ENCODE measurements at regions not wholly inside any gene's neighbourhood (a gene's known extent, or its start where the extent isn't known, plus 50 kb on each side); places are given as distances from the start of the nearest gene placed in this dataset.

DNA sequence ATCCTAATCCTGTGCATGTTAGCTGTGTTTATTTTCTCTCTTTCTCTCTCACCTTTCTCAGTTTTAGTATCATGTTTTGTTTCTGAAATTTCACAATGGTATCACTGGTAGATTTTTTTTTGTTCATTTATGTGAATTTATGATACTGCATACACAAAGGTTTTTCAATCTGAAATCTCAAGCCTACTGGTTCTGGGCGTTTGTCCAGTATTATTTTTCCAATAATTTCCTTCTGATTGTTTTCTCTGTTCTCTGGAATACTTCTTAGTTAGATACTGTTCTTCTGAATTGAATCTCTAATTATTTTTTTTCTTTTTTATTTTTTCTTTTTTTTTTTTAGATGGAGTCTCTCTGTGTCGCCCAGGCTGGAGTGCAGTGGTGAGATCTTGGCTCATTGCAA, 96.2 kb upstream of the TMEM72 start:
- DNase-seq (ENCODE audit: extremely low read depth, low read depth) = no peak
- TF ChIP-seq, protein P1, sequence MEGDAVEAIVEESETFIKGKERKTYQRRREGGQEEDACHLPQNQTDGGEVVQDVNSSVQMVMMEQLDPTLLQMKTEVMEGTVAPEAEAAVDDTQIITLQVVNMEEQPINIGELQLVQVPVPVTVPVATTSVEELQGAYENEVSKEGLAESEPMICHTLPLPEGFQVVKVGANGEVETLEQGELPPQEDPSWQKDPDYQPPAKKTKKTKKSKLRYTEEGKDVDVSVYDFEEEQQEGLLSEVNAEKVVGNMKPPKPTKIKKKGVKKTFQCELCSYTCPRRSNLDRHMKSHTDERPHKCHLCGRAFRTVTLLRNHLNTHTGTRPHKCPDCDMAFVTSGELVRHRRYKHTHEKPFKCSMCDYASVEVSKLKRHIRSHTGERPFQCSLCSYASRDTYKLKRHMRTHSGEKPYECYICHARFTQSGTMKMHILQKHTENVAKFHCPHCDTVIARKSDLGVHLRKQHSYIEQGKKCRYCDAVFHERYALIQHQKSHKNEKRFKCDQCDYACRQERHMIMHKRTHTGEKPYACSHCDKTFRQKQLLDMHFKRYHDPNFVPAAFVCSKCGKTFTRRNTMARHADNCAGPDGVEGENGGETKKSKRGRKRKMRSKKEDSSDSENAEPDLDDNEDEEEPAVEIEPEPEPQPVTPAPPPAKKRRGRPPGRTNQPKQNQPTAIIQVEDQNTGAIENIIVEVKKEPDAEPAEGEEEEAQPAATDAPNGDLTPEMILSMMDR (IDR thresholded peaks at IDR 0.05; ENCODE audit: low read depth, low read length) = no peak

DNA sequence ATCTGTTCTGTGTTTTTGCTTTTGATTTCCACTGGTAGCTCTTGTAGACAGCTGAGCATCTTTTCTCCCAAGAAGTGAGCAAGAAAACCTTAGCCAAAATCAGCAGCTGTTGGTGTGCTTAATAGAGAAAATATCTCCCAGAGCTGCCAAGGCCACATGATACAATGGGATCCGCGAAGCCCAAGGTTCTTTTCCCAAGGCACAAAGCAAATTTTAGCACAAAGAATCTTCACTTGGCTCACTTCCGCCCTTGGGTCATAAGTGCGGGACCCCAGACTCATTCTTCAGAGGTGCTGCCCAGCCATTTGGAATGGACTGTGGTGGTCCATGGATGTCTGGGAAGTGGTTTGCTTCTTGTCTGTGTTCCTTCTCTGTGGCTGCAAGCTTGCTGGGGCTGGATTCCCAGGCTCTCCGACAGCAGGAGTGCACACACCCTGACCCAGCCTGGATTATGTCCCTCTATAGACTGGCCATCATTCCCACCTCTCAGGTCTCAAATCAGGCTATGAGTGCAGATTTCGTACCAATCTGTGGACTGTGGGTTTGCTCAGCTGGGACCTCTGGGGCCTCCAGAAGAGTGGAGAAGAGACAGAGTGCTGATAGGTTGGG, 93.0 kb upstream of the TMEM72 start:
- DNase-seq (ENCODE audit: extremely low read depth, low read depth) = no peak
- TF ChIP-seq, protein P1 (IDR thresholded peaks at IDR 0.05; ENCODE audit: low read depth, low read length) = no peak

- no peak for DNase-seq (ENCODE audit: extremely low read depth, low read depth)
Measured at GRCh38 chr10:44818701-44819127, 92.4 kb upstream of the TMEM72 start.

DNA sequence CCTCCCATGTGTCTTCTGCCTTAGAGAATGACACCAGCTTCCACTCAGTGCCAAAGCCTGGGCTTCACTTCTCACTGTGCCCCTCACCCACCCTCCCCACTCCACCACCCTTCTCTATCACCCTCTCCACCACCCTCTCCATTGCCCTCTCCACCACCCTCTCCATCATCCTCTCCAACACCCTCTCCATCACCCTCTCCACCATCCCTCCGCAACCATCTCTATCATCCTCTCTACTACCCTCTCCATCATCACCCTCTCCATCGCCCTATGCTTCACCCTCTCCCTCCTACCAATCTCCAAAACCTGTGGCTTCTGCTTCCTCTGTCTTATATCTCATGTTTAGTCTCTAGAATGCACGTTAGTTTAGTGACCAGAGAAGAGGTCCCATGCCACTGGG, 91.0 kb upstream of the TMEM72 start:
- DNase-seq (ENCODE audit: extremely low read depth, low read depth) = no peak
- TF ChIP-seq, protein P1 (IDR thresholded peaks at IDR 0.05; ENCODE audit: low read depth, low read length) = no peak

More at GRCh38 chr10:44818701-44819127, 92.4 kb upstream of the TMEM72 start:
- TF ChIP-seq, protein P1 (IDR thresholded peaks at IDR 0.05; ENCODE audit: low read depth, low read length) = no peak

- no peak for DNase-seq (ENCODE audit: extremely low read depth, low read depth)
- TF ChIP-seq, protein P1 (IDR thresholded peaks at IDR 0.05; ENCODE audit: low read depth, low read length) = no peak
Measured at GRCh38 chr10:44821290-44821689, 89.8 kb upstream of the TMEM72 start.

DNA sequence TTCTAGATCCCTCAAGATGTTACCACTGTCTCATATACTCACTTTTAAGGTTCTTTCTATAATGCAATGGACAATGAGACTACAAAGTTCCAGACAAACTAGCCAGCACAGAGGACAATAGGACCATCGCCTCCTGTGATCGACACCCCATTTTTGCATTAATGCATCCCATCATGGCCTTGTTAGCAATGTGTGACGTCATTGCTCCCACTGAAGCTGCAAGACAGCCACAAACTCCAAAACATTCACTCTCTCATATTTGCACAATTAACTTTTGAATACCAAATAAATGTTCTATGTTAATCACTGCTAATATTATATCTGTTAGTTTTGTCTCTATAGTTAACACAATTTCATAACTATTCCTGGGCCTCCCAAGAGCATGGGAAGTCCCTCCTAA, 88.8 kb upstream of the TMEM72 start:
- no peak for DNase-seq (ENCODE audit: extremely low read depth, low read depth)
- TF ChIP-seq, protein P1 (IDR thresholded peaks at IDR 0.05; ENCODE audit: low read depth, low read length) = no peak

DNA sequence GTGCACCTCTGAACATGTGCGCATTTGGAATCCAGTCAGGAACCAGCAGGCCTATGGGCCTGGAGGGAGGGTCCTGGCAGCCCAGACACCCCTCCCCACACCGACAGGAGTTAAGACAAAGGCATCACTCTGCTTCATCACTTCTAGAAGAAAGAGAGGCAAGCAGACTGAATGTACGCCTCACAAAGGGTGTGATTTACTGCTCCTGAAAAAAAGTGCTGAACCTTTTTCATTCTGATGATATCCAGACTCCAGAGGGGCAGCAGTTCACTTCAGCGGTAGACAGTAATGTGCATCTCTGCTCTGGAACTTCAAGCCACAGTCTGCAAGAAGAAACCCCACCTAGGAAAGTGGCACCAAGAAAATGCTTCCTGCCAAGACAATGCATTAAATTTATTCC, 88.2 kb upstream of the TMEM72 start:
- DNase-seq (ENCODE audit: extremely low read depth, low read depth) = no peak
- TF ChIP-seq, protein P1 (IDR thresholded peaks at IDR 0.05; ENCODE audit: low read depth, low read length) = no peak
